Activated CD4-positive, alpha-beta T cell treated with anti-CD3 and anti-CD28 coated beads, Interleukin-2, amount 50 U/mL, for 48 hours (primary cell): ENCODE measurements at regions not wholly inside any gene's neighbourhood (a gene's known extent, or its start where the extent isn't known, plus 50 kb on each side); places are given as distances from the start of the nearest gene placed in this dataset.

Source experiments
- DNase-seq, 2 experiments: peaks; one replicate each; pipeline ENCODE4 v3.0.0-alpha.2; 2020

GRCh38 chr5:124581738-124582560 is 164.5 kb downstream of the ZNF608 start:
- DNase-seq: no peak

- no peak for DNase-seq
Measured at GRCh38 chr5:124580925-124581737, 165.3 kb downstream of the ZNF608 start.

- no peak for DNase-seq
Measured at GRCh38 chr5:124580512-124580911, 165.9 kb downstream of the ZNF608 start.

GRCh38 chr5:124576848-124577409 is 169.5 kb downstream of the ZNF608 start:
- DNase-seq: no peak

- DNase-seq: no peak
Measured at GRCh38 chr5:124575725-124576124, 170.7 kb downstream of the ZNF608 start.

- DNase-seq: no peak
Measured at GRCh38 chr5:124574521-124575436, 171.7 kb downstream of the ZNF608 start.

- DNase-seq: no peak
Measured at GRCh38 chr5:124572971-124573370, 173.5 kb downstream of the ZNF608 start.

- no peak for DNase-seq
Measured at GRCh38 chr5:124570285-124571035, 176.0 kb downstream of the ZNF608 start.

GRCh38 chr5:124566875-124567450 is 179.5 kb downstream of the ZNF608 start:
- DNase-seq: no peak

- no peak for DNase-seq
Measured at GRCh38 chr5:124561451-124561850, 185.0 kb downstream of the ZNF608 start.

- DNase-seq: no peak
Measured at GRCh38 chr5:124560370-124560769, 186.1 kb downstream of the ZNF608 start.

GRCh38 chr5:124557761-124558160 is 188.7 kb downstream of the ZNF608 start:
- DNase-seq: no peak

GRCh38 chr5:124554746-124555578 is 191.5 kb downstream of the ZNF608 start:
- DNase-seq: no peak

- DNase-seq: no peak
Measured at GRCh38 chr5:124553911-124554310, 192.5 kb downstream of the ZNF608 start.

- no peak for DNase-seq
Measured at GRCh38 chr5:124552526-124552925, 193.9 kb downstream of the ZNF608 start.

GRCh38 chr5:124551939-124552279 is 194.5 kb downstream of the ZNF608 start:
- DNase-seq: no peak

GRCh38 chr5:124550731-124551130 is 195.7 kb downstream of the ZNF608 start:
- no peak for DNase-seq

GRCh38 chr5:124549891-124550436 is 196.5 kb downstream of the ZNF608 start:
- DNase-seq: no peak

GRCh38 chr5:124546643-124547042 is 199.8 kb downstream of the ZNF608 start:
- no peak for DNase-seq

- DNase-seq: no peak
Measured at GRCh38 chr5:124544366-124545055, 201.9 kb downstream of the ZNF608 start.
